Limb (tissue), 2 donors: ENCODE measurements at regions not wholly inside any gene's neighbourhood (a gene's known extent, or its start where the extent isn't known, plus 50 kb on each side); places are given as distances from the start of the nearest gene placed in this dataset.
"Not testable (repeated sequence)": the region's sequence is repeated elsewhere in the genome, so short reads cannot be mapped to it uniquely, and the experiment has no call there.

Experiments
- DNase-seq, 2 donors: peaks; one replicate each; pipeline ENCODE4 v3.0.0-alpha.2; 2016; ENCODE audit errors: extremely low spot score in 2 of 2

DNA sequence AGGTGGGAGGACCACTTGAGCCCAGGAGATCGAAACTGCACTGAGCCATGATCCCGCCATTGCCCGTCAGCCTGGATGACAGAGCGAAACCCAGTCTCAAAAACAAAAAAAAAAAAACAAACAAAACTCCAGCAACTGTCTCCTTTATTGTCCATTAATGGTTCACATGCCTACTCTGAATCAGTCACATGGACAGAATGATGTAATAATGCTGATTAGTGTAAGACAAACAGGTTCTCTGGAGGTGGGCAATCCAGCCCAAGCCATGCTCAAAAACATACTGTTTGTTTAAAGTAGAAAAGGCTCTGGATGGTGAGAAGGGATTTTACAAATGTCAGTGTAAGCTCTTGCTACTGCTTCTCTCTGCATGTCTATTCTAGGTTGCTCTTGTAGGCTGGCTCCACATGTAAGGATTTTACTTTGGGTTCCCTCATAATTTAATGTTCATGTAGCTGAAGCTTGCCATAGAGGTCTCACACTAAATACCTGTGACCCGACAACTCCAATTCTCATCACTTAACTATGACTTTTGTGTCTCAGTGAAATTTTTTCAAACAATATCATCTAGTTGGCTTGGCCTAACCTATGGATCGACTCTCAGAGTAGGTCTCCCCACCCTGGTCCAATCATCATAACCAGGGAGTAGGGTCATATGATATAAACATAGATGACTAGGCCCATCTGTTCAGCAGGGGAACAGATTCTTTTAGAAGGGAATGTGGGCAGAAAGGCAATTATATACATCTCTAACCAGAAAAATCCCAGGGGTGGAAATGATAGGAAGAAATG is 83.9 kb upstream of the SLC39A10 start:
- no peak for DNase-seq

DNA sequence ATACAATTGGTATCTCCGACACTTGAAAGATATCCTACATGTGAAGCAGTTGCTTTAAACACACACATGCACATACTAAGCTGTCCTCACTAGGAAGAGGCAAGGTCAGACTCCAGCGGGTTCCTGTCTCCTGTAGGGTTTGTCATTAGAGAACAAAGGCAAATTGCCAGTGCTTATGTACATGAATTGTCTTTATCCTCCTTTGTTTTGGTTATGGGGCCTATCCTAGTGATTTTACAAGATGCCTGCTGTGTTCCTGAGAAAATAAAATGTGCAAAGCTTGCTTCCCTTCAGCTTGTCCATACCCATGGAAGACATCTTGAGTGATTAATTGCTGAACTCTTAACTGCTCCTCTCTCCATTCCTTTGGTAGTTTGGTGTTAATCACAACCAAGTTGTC is 86.7 kb upstream of the SLC39A10 start:
- DNase-seq: no peak

DNA sequence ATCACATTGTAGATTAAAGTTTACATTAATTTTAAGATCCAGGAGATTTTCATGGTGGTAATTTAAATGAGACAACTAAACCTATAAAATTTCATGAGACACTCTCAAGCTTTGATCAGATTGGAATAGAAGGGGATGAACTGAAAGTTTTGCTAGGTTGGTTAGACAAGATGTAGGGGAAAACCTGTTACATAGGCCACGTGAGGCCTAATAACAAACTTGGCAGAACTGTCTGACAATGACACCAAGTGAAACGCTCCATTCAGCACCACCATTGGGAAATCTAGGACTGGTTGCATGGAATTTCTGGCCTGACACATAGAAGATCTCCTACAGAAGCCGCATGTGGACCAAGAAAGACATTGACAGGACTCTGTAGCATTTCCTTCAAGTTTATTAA is 87.8 kb upstream of the SLC39A10 start:
- no peak for DNase-seq

DNA sequence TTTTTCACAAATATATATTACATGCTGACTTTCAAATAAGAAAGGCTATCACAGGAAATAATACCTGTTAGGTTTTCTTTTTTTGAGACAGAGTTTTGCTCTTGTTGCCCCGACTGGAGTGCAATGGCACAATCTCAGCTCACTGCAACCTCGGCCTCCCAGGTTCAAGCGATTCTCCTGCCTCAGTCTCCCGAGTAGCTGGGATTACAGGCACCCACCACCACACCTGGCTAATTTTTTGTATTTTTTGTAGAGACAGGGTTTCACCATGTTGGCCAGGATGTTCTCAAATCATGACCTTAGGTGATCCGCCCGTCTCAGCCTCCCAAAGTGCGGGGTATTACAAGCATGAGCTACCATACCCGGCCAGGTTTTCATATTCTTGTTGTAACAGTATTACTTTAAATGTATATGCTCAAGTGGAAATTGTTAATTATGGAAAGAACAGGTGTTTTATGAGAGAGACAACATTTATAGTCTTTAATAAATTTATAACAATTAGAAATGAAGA is 92.3 kb upstream of the SLC39A10 start:
- DNase-seq: not testable (repeated sequence)

DNA sequence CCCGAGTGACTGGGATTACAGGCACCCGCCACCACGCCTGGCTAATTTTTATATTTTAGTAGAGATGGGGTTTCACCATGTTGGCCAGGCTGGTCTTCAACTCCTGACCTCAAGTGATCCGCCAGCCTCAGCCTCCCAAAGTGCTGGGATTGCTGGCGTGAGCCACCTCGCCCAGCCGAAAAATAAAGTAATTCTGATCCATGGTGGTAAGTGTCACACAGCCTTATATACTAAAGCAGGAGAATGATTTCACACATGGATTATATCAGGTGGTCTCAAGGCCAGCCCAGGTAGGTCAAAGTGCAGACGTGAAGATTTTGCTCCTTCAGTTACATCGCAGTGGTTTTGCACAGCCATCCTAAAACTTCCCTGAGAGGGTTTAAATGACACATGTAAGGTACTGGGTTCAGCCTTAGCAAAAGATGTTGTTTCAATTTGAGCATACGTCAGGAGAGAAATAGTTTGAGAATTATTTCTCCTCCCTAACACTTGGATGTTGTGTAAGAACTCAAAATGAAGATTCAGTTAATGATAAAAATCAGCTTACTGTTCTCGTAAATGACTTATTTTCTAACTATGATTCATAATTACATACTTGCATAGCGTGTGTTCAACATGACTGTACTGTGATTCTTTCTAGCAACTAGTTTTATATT is 93.0 kb upstream of the SLC39A10 start:
- no peak for DNase-seq

DNA sequence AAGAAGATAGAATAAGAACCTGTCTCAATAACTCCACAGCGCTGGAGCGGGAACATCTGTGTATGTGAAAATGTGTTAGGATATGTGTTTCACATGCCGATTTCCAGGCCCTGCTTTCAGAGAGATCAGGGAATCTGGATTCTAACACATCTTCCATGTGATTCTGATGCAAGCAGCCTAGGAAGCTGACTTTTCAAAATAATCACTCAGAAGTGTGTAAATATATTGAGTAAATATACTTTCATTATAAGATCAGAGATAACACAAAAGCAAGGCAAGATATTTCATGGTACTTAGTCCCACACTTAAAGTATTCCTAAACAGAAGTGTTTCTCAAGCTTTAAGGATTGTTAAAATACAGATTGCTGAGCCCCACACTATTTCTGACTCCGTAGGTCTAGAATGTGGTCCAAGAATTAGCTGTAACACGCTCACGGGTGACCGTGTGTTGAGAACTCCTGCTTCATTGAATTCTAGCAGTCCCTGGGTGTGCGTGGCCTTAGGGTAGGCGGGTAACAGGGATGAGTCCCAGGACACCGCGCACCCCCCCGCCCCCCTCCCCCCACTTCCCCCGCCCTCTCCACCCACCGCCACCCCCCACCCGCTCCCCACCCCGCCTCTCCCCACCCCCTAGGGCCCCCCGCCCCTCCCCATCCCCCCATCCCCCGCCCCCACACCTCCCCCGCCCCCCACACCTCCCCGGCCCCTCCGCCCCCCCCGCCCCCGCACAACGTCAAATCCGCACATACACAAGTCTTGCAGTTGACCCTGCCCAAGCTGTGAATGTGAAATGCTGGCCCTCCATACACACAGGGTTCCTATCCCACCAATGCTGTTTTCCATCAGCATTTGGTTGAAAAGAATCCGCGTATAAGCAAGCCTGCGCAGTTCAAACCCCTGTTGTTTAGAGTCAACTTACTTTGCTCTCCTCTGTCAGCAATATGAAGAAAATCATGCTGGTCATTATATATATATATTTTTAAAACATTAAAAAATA is 94.2 kb upstream of the SLC39A10 start:
- no peak for DNase-seq

DNA sequence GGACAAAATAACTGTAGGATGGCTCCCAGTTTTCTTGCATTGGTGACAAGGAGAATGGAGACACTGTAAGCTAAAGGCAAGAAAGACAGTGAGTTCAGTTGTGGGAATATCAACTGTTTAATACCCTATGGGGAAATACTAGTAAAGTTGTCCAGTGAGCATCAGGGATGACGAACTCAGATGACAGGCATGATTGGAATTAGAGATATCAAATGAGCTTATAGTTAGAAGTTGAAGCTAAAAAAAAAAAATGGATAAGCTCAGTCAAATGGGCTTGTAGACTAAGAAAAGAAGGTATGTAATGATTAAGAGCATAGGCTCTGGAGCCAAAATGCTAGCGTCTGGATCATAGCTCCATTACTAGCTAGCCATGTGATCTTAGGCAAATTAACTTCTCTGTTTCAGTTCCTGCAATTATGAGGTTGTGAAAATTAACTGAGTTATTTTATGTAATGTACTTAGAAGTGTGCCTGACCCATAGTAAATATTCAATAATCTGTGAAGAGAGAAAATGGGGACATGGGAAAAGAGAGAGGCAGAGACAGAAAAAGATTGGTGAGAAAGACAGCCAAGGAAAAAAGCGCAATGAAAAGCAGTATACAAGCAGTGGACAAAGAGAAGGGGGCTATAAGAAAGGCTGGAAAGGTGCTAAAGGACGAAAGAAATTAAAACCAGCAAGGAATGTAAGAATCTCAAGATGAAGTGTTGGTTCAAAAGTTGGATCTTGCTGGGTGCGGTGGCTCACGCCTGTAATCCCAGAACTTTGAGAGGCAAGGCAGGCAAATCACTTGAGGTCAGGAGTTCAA is 95.7 kb upstream of the SLC39A10 start:
- no peak for DNase-seq

DNA sequence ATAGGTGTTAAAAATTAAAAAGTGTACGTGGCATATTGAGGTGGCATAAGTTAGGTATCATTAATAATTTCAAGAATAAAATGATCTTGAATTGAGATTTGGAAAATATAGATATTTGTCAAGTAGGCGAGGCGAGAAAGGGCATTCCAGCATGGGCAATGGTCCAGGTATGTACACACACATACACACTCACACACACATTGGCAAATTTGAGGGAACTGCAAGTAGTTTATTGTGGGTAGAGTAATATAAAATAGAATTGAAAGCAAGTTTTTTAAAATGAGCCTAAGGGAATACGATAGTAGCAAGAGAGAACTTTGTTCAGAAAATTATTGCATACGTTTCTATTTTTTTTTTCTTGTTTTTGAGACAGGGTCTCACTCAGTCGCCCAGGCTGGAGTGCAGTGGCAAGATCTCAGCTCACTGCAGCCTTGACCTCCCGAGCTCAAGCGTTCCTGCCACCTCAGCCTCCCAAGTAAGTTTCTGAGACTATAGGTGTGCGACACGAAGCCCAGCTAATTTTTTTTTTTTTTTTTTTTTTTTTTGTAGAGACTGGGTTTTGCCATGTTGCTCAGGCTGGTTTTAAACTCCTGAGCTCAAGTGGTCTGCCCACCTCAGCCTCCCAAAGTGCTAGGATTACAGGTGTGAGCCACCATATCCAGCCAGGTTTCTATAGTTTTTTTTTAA is 96.7 kb upstream of the SLC39A10 start:
- no peak for DNase-seq

DNA sequence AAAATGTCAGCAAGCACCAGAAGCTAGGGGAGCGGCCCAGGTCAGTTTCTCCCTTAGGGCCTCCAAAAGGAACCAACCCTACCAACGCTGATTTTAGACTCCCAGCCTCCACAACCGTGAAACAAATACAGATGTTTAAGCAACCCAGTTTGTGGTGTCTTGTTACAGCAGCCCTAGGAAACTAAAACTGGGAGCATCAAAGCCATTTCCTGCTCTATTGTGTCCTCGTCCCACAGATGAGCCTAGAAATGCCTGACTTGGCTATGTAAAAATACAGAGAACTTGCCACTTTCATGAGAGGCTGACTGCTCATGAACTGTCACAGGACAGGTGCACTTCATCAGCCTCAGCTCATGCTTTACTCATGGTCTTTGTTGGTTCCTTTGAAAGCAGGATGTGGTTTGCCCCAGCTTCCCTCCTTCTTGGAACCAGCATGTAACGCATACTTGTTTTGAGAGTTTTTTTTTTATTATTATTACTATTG is 97.6 kb upstream of the SLC39A10 start:
- no peak for DNase-seq

DNA sequence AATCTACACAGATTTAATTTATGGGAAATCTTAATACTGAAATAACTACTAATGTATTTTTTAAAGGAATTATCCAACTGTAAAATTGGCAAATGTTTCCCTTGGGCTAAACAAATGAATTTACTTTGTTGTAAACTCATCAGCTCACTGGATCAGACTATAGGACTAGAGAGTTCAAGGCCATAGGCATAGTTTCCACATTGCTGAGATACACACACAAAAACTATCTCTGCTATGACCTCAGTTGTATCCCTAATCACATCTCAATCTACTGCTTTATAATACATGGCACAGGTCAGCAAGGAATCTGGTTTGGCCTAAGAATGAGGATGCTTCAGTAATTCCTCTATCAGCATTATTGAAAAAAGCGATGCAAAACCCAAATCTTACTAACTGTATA is 101.1 kb upstream of the SLC39A10 start:
- DNase-seq: no peak

DNA sequence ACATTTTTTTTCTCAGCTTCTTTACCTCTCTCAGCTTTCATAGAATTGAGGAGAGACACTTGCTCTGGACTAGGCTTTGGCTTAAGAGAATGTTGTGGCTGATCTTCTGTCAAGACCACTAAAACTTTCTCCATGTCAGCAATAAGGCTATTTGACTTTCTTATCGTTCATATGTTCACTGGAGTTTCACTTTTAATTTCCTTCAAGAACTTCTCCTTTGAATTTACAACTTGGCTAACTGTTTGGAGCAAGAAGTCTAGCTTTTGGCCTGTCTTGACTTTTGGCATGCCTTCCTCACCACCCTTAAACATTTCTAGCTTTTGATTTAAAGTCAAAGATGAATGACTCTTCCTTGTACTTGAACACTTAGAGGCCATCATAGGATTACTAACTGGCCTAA is 104.4 kb upstream of the SLC39A10 start:
- DNase-seq: no peak

DNA sequence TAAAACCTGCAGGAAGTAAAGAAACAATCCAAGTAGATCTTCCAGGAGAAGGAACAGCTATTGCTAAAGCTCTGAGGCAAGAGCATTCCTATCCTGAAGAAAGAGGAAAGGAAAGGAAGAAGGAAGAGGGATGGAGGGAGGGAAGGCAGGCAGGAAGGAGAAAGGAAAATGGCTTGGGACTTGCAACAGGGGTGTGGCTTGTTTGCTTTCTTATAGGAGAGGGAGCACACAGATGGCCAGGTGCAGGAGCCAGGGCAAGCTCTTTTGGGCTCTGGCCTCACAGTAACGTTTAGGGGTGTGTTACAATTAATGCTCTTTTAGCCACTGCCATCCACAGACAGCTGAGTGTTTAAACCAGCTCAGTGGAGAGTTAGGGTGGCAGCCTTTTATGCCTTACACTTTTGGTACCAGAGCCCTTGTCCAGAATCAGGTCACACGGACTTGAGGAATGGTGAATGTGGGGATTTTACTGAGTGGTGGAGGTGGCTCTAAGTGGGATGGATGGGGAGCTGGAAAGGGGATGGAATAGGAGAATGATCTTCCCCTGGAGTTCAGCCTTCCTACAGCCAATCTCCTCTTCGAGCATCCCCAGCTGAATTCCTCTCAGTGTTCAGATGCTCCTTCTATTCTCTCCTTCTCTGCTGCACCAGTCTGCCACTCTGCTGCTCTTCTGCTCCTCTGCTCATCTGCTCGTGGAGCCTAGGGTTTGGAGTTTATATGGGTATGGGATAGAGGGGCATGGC is 108.7 kb upstream of the SLC39A10 start:
- DNase-seq: no peak

DNA sequence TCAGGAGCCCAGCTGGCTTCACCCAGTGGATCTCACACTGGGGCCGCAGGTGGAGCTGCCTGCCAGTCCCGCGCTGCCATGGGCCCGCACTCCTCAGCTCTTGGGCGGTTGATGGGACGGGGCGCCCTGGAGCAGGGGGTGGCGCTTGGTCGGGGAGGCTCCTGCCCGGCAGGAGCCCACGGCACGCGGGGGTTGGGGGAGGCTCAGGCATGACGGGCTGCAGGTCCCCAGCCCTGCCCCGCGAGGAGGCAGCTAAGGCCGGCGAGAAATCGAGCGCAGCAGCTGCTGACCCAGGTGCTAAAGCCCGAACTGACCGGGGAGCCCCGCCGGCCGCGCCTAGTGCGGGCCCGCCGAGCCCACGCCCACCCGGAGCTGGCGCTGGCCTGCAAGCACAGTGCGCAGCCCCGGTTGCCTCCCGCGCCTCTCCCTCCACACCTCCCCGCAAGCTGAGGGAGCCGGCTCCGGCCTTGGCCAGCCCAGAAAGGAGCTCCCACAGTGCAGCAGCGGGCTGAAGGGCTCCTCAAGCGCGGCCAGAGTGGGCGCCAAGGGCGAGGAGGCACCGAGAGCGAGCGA is 109.7 kb upstream of the SLC39A10 start:
- not testable (repeated sequence) for DNase-seq

DNA sequence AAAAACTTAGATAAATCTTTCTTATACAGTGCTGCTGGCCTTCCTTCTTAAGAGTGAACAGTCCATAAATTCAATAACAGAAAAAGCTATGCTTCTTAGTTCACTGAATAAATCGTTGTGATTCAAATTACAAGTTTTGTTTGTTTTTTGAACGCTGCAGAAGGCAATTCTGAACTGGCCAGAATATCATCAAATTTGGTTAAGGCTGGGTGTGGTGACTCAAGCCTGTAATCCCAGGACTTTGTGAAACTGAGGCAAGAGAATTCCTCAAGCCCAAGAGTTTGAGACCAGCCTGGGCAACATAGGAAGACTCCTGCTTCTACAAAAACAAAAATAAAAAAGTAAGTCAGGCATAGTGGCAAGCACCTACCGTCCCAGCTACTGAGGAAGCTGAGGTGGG is 111.2 kb upstream of the SLC39A10 start:
- DNase-seq: no peak

DNA sequence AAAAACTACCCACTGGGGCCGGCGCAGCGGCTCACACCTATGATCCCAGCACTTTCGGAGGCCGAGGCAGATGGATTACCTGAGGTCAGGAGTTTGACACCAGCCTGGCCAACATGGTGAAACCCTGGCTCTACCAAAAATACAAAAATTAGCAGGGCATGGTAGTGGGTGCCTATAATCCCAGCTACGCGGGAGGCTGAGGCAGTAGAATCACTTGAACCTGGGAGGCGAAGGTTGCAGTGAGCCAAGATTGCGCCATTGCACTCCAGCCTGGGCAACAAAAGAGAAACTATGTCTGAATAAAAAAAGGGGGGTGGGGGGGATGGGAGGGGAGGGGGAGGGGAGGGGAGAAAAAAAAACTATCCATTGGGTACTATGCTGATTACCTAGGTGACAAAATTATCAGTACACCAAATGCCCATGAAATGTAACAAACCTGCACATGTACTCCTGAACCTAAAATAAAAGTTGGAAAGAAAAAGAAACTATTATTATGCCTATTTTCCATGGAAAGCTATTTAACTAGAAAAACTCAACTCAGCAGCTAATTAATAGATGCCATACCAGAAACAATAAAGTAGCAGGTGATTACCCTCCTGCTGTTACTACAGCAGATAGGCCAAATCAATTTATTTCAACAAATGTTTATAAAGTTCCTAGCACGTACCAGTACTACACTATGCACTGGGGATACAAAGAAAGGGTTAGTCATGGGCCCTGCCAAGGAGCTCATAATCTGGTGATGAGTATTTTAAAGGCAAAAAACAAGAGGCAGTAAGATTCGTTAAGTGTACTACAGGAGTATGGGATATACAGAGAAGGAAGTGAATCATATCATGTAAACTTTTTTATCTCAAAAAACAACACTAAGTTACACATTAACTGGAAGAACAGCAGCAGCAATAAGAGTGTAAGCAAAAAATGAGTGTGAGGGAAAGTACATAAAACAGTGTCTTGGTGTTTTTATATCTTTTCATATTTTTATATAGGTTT is 112.8 kb upstream of the SLC39A10 start:
- no peak for DNase-seq

DNA sequence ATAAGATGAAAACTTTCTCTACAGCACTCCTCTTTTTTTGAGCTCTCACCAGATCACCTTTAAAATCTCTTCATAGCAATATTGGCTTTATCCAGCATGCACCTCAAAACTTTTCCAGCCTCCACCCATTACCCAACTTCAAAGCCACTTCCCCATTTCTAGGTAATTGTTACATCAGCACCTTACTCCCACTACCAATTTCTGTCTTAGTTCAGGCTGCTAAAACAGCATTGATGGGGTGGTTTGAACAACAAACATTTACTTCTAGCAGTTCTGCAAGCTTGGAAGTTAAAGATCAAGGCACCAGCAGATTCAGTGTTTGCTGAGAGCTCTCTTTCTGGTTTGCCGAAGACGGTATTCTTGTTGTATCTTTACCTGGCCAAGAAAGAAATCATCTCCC is 114.0 kb upstream of the SLC39A10 start:
- no peak for DNase-seq

DNA sequence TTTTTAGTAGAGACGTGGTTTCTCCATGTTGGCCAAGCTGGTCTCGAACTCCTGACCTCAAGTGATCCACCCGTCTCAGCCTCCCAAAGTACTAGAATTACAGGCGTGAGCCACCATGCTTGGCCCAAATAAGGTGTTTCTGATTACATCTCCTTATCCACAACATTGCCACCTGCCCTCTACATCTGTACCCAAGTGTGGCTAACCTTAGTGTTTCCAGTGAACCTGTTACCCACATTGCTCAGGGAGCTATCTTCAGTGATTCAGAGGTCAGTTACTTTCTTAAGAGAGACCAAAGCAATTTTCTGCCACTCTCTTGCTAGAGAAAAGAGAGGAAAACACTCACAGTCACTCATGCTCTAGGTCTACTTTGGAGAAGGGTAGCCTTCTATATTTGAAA is 115.0 kb upstream of the SLC39A10 start:
- no peak for DNase-seq

DNA sequence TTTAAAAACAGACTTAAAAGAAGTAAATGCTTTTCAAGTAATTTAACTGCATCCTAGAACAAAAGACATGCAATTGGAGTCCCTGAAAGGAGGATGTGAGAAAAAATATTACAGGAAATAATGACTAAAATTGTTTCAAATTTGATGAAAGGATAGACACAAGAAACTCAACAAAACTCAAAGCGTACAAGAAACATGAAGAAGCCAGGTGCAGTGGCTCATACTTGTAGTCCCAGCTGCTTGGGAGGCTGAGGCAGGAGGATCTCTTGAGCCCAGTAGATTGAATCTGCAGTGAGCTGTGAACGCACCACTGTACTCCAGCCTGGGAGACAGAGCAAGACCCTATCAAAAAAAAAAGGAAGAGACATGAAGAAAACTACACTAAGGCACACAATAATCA is 118.1 kb upstream of the SLC39A10 start:
- no peak for DNase-seq
